Thoracic aorta (tissue), 2 donors: ENCODE measurements at regions not wholly inside any gene's neighbourhood (a gene's known extent, or its start where the extent isn't known, plus 50 kb on each side); places are given as distances from the start of the nearest gene placed in this dataset.

Experiments used
- ATAC-seq: fragments of 150-250 bp; one replicate; pipeline ENCODE4 v1.8.0; 2017; ENCODE audit warnings: low read depth; ENCODE audit not compliant: insufficient number of reproducible peaks, low FRiP score
- DNase-seq: peaks from one replicate; pipeline ENCODE4 v3.0.0-alpha.2; 2020; ENCODE audit warnings: low spot score
- H3K27ac ChIP-seq, 2 donors: fragments of 200-600 bp; sonication (generic); 1 replicate in 1 of 2; 2 replicates in 1 of 2; pipeline ENCODE4 v1.5.1; 2016; ENCODE audit warnings: mild to moderate bottlenecking in 2 of 2, moderate library complexity in 2 of 2
- H3K27me3 ChIP-seq: fragments of 200-600 bp; sonication (generic); replicated peaks from 2 replicates; pipeline ENCODE4 v1.6.0; 2016; ENCODE audit warnings: mild to moderate bottlenecking; ENCODE audit not compliant: insufficient read depth
- H3K36me3 ChIP-seq: fragments of 200-600 bp; sonication (generic); one replicate; pipeline ENCODE4 v1.5.1; 2016
- H3K4me1 ChIP-seq, 2 donors: fragments of 200-600 bp; sonication (generic); 1 replicate in 1 of 2; 2 replicates in 1 of 2; pipeline versions ENCODE4 v1.5.1 to v1.6.0; 2016; ENCODE audit warnings: low read depth in 2 of 2, mild to moderate bottlenecking in 1 of 2; ENCODE audit not compliant: control insufficient read depth in 1 of 2
- H3K4me3 ChIP-seq: fragments of 200-600 bp; sonication (generic); 2 replicates; pipeline ENCODE4 v1.5.1; 2016; ENCODE audit warnings: mild to moderate bottlenecking
- H3K9me3 ChIP-seq: fragments of 200-600 bp; sonication (generic); 2 replicates; pipeline ENCODE4 v1.5.1; 2016
- CTCF ChIP-seq: fragments of 200-600 bp; sonication (generic); IDR thresholded peaks from one replicate; pipeline ENCODE4 v1.5.1; 2019; ENCODE audit warnings: antibody characterized with exemption

- Histone ChIP-seq H3K36me3 (no peaks in the 10 kb centered on the region), H3K27me3 (no peaks in the 10 kb centered on the region), H3K4me1 (no peaks in the 10 kb centered on the region), H3K9me3 (no peaks in the 10 kb centered on the region), H3K27ac (no peak overlapping the region), H3K4me3 (no peak overlapping the region)
- ATAC-seq (no peak), DNase-seq (no peak)
- no peak for TF ChIP-seq CTCF
Observed at GRCh38 chr11:13120691-13121090, 111.6 kb downstream of the RASSF10 start.

- Histone ChIP-seq H3K4me1 (no peaks in the 10 kb centered on the region), H3K27me3 (no peaks in the 10 kb centered on the region), H3K36me3 (no peaks in the 10 kb centered on the region), H3K27ac (no peak overlapping the region), H3K4me3 (no peak overlapping the region), H3K9me3 (no peaks in the 10 kb centered on the region)
- TF ChIP-seq CTCF: no peak
- ATAC-seq (no peak), DNase-seq (no peak)
Observed at GRCh38 chr11:13126430-13126829, 117.3 kb downstream of the RASSF10 start.

GRCh38 chr11:13127161-13127560 lies 118.0 kb downstream of the RASSF10 start:
- no peak for TF ChIP-seq CTCF

GRCh38 chr11:13128354-13128753 lies 119.2 kb downstream of the RASSF10 start:
- TF ChIP-seq CTCF: no peak
- no peak for DNase-seq
- no peak for ATAC-seq
- H3K4me3 ChIP-seq: no peak overlapping the region
- H3K36me3 ChIP-seq: no peaks in the 10 kb centered on the region
- H3K27me3 ChIP-seq: no peaks in the 10 kb centered on the region
- H3K27ac ChIP-seq: no peak overlapping the region
- no peaks in the 10 kb centered on the region for H3K4me1 ChIP-seq
- H3K9me3 ChIP-seq: no peaks in the 10 kb centered on the region

More at GRCh38 chr11:13127161-13127560, 118.0 kb downstream of the RASSF10 start:
- Histone ChIP-seq H3K27ac (no peak overlapping the region), H3K27me3 (no peaks in the 10 kb centered on the region), H3K36me3 (no peaks in the 10 kb centered on the region), H3K9me3 (no peaks in the 10 kb centered on the region), H3K4me1 (no peaks in the 10 kb centered on the region), H3K4me3 (no peak overlapping the region)
- no peak for DNase-seq
- ATAC-seq: no peak

GRCh38 chr11:13134066-13134465 lies 125.0 kb downstream of the RASSF10 start:
- Histone ChIP-seq H3K27ac (no peak overlapping the region), H3K9me3 (no peaks in the 10 kb centered on the region), H3K36me3 (no peaks in the 10 kb centered on the region), H3K4me1 (no peaks in the 10 kb centered on the region), H3K4me3 (no peak overlapping the region), H3K27me3 (no peaks in the 10 kb centered on the region)
- TF ChIP-seq CTCF: no peak
- DNase-seq (no peak), ATAC-seq (no peak)
